ENCODE measurements at regions not wholly inside any gene's neighbourhood (a gene's known extent, or its start where the extent isn't known, plus 50 kb on each side); places are given as distances from the start of the nearest gene placed in this dataset.

- TF ChIP-seq RCOR1 (conservative IDR thresholded peaks at IDR 0.05; ENCODE audit: low read depth, low read length) (no peak), ZNF207 (IDR thresholded peaks at IDR 0.05; ENCODE audit: borderline replicate concordance) (no peak), IRF3 (IDR thresholded peaks at IDR 0.05) (no peak), NFIC (IDR thresholded peaks at IDR 0.05; ENCODE audit: low read depth, low read length) (no peak), MTA3 (IDR thresholded peaks at IDR 0.05; ENCODE audit: borderline replicate concordance, low read length) (no peak), PBX3 (IDR thresholded peaks at IDR 0.05; ENCODE audit: insufficient replicate concordance, low read depth, low read length) (no peak)
These were observed 533.7 kb downstream of the BCKDHB start (continued) for GRCh38 chr6:80640176-80640575.

- H3K4me3 ChIP-seq, result no peak overlapping the region
- ChIA-PET SMC1A (ENCODE audit: uncharacterized antibody, unreplicated experiment) (no interaction called here), RAD21 (ENCODE audit: unreplicated experiment) (interaction anchor here (0.5 kb wide), 1 partner anchor 15 kb away, joined by 5 read pairs; no protein-coding TSS in a partner anchor), POLR2A (no interaction called here), CTCF (interaction anchor here (1.0 kb wide), 1 partner anchor 33 kb away, joined by 4 read pairs; no protein-coding TSS in a partner anchor)
- no peak overlapping the region for H3K27ac ChIP-seq (ENCODE audit: control insufficient read depth, insufficient read depth)
- no peaks in the 10 kb centered on the region for H3K27me3 ChIP-seq (replicated peaks in 1 of 2; ENCODE audit: control insufficient read depth in 2 of 2, insufficient read depth in 2 of 2, low read length in 1 of 2)
- H4K20me1 ChIP-seq (ENCODE audit: control insufficient read depth, insufficient read depth), result no peaks in the 10 kb centered on the region
- DNase-seq (ENCODE audit: low read depth, low spot score) (no peak), ATAC-seq (no peak), FAIRE-seq (no peak)
- H3K4me1 ChIP-seq (ENCODE audit: control insufficient read depth, insufficient read depth, low read length), result no peaks in the 10 kb centered on the region
- H3K4me2 ChIP-seq (ENCODE audit: control insufficient read depth, insufficient read depth), result no peak overlapping the region
- WGBS (ENCODE audit: insufficient coverage, insufficient replicate concordance, low lambda C conversion rate, missing lambda C conversion rate), result 16% methylated on average over 2 of the region's 2 CpGs
- H3K9me3 ChIP-seq (replicated peaks; ENCODE audit: control insufficient read depth, insufficient read depth, low read length), result no peaks in the 10 kb centered on the region
- no peak overlapping the region for H2AFZ ChIP-seq (ENCODE audit: control insufficient read depth, low read depth, low read length)
- no peak for TF ChIP-seq LARP7 (IDR thresholded peaks at IDR 0.05)
- TF ChIP-seq SUPT20H (IDR thresholded peaks at IDR 0.05; ENCODE audit: borderline replicate concordance, control insufficient read depth, low read depth, low read length), result no peak
- TF ChIP-seq POLR2A (IDR thresholded peaks at IDR 0.05; ENCODE audit: low read depth, low read length), result no peak
- TF ChIP-seq ZNF622 (IDR thresholded peaks at IDR 0.05), result no peak
- no peak for TF ChIP-seq RUNX3 (IDR thresholded peaks at IDR 0.05; ENCODE audit: low read length)
- H3K36me3 ChIP-seq (ENCODE audit: control insufficient read depth in 2 of 2, insufficient read depth in 2 of 2, low read length in 1 of 2), result no peaks in the 10 kb centered on the region
- no peaks in the 10 kb centered on the region for H3K79me2 ChIP-seq (ENCODE audit: control insufficient read depth, insufficient read depth, low read length)
- intact Hi-C loops (cut with micrococcal nuclease; ENCODE audit: unreplicated experiment), result no loop called here
- no peak overlapping the region for H3K9ac ChIP-seq (ENCODE audit: control insufficient read depth, insufficient read depth, low read length)
- BruUV-seq (replicated peaks), result no TSS peak
- in situ Hi-C loops (cut with MboI), result no loop called here
These were observed 532.7 kb downstream of the BCKDHB start for GRCh38 chr6:80639181-80639629.
